GM12874 (cell line): ENCODE measurements at regions not wholly inside any gene's neighbourhood (a gene's known extent, or its start where the extent isn't known, plus 50 kb on each side); places are given as distances from the start of the nearest gene placed in this dataset.

Source experiments
- CTCF ChIP-seq: IDR thresholded peaks from 2 replicates; pipeline ENCODE4 v1.5.1; 2011; ENCODE audit warnings: low read depth, mild to moderate bottlenecking, control low read depth, low read length, moderate library complexity; ENCODE audit not compliant: insufficient read depth

- TF ChIP-seq CTCF, result no peak
Measured at GRCh38 chr4:104969394-104970082, 177.1 kb upstream of the TET2 start.

- TF ChIP-seq CTCF, result no peak
Measured at GRCh38 chr4:104971462-104971861, 175.2 kb upstream of the TET2 start.

- TF ChIP-seq CTCF, result no peak
Measured at GRCh38 chr4:104973708-104974107, 173.0 kb upstream of the TET2 start.

GRCh38 chr4:104975617-104976016, 171.1 kb upstream of the TET2 start:
- TF ChIP-seq CTCF, result no peak

- TF ChIP-seq CTCF, result no peak
Measured at GRCh38 chr4:104976262-104976661, 170.4 kb upstream of the TET2 start.

- no peak for TF ChIP-seq CTCF
Measured at GRCh38 chr4:104979083-104979760, 167.5 kb upstream of the TET2 start.

GRCh38 chr4:104983615-104984179, 163.0 kb upstream of the TET2 start:
- TF ChIP-seq CTCF, result no peak
